IMR-90 (cell line): ENCODE measurements at regions not wholly inside any gene's neighbourhood (a gene's known extent, or its start where the extent isn't known, plus 50 kb on each side); places are given as distances from the start of the nearest gene placed in this dataset.

ENCODE experiments used
- ATAC-seq: fragments of 200-7000 bp; cut with Tn5 transposase; 2 replicates; pipeline ENCODE4 v1.9.1; 2020; ENCODE audit warnings: low read depth, mild to moderate bottlenecking, moderate library complexity
- BruUV-seq: library from RNA; stranded (reverse); fragments of 400-500 nt; replicated peaks from 2 replicates; lab custom pipeline; 2021; lab: Mats Ljungman, UMichigan
- CTCF ChIA-PET: fragments of 300-600 bp; formaldehyde crosslinking; extraction: SDS; loops from one replicate; lab custom pipeline; 2021; ENCODE audit warnings: antibody characterized with exemption; lab: Yijun Ruan, JAX
- POLR2A ChIA-PET: fragments of 300-600 bp; sonication (Branson Sonifier 250); formaldehyde crosslinking; loops from one replicate; lab custom pipeline; 2022; ENCODE audit warnings: antibody characterized with exemption; ENCODE audit not compliant: unreplicated experiment; lab: Charles Lee
- DNase-seq: peaks from one replicate; pipeline ENCODE4 v3.0.0; 2013
- H2AFZ ChIP-seq: replicated peaks from 2 replicates; pipeline ENCODE3; 2013; ENCODE audit warnings: low read length, mild to moderate bottlenecking; ENCODE audit not compliant: poor library complexity
- H2AK5ac ChIP-seq: 2 replicates; pipeline ENCODE4 v1.6.1; 2013; ENCODE audit warnings: low read depth, low read length, inconsistent platforms
- H2AK9ac ChIP-seq: replicated peaks from 2 replicates; pipeline ENCODE3; 2013; ENCODE audit warnings: mild to moderate bottlenecking, low read depth, low read length, moderate library complexity; ENCODE audit not compliant: poor library complexity
- H2BK120ac ChIP-seq: 2 replicates; pipeline ENCODE4 v1.6.1; 2013; ENCODE audit warnings: low read depth, low read length, inconsistent platforms
- H2BK15ac ChIP-seq: 3 replicates; pipeline ENCODE4 v1.6.1; 2013; ENCODE audit warnings: low read depth, low read length, inconsistent platforms
- H2BK20ac ChIP-seq: 2 replicates; pipeline ENCODE4 v1.6.1; 2013; ENCODE audit warnings: low read depth, mild to moderate bottlenecking, inconsistent platforms, low read length, moderate library complexity
- H2BK5ac ChIP-seq: 2 replicates; pipeline ENCODE4 v1.6.1; 2013; ENCODE audit warnings: mild to moderate bottlenecking, low read depth, low read length, inconsistent platforms; ENCODE audit not compliant: poor library complexity, severe bottlenecking
- H3K14ac ChIP-seq: replicated peaks from 2 replicates; pipeline ENCODE4 v1.6.1; 2013; ENCODE audit warnings: low read depth, low read length, inconsistent platforms
- H3K18ac ChIP-seq: 2 replicates; pipeline ENCODE4 v1.6.1; 2013; ENCODE audit warnings: low read depth, low read length, control low read depth
- H3K23ac ChIP-seq: 2 replicates; pipeline ENCODE4 v1.6.1; 2013; ENCODE audit warnings: low read depth, low read length, inconsistent platforms
- H3K27ac ChIP-seq: 2 replicates; pipeline ENCODE4 v1.5.1; 2013; ENCODE audit warnings: mild to moderate bottlenecking, control low read depth, low read length; ENCODE audit not compliant: insufficient read depth
- H3K27me3 ChIP-seq: 2 replicates; pipeline ENCODE4 v1.6.1; 2013; ENCODE audit warnings: low read length; ENCODE audit not compliant: control insufficient read depth, insufficient read depth
- H3K36me3 ChIP-seq: 2 replicates; pipeline ENCODE4 v1.6.1; 2013; ENCODE audit warnings: low read length, mixed read lengths; ENCODE audit not compliant: control insufficient read depth, insufficient read depth
- H3K4ac ChIP-seq: 2 replicates; pipeline ENCODE4 v1.6.1; 2013; ENCODE audit warnings: low read depth, low read length, inconsistent platforms
- H3K4me1 ChIP-seq: 2 replicates; pipeline ENCODE4 v1.6.1; 2013; ENCODE audit warnings: low read length, mixed read lengths; ENCODE audit not compliant: control insufficient read depth, insufficient read depth
- H3K4me2 ChIP-seq: 2 replicates; pipeline ENCODE4 v1.6.1; 2013; ENCODE audit warnings: low read depth, mild to moderate bottlenecking, control low read depth, low read length, moderate library complexity
- H3K4me3 ChIP-seq: 2 replicates; pipeline ENCODE4 v1.5.1; 2013; ENCODE audit warnings: low read depth, mild to moderate bottlenecking, control low read depth, low read length, moderate library complexity; ENCODE audit not compliant: insufficient read depth
- H3K56ac ChIP-seq: 2 replicates; pipeline ENCODE4 v1.6.1; 2013; ENCODE audit warnings: low read length, inconsistent platforms; ENCODE audit not compliant: insufficient read depth; ENCODE audit errors: extremely low read depth
- H3K79me1 ChIP-seq, 2 experiments: 2 replicates each; pipeline ENCODE4 v1.6.1; 2013; ENCODE audit warnings: low read length in 2 of 2, inconsistent platforms in 1 of 2, low read depth in 1 of 2
- H3K9ac ChIP-seq: 2 replicates; pipeline ENCODE4 v1.6.1; 2013; ENCODE audit warnings: low read depth, low read length, control low read depth
- H3K9me1 ChIP-seq: 2 replicates; pipeline ENCODE4 v1.6.1; 2013; ENCODE audit warnings: low read length, inconsistent platforms; ENCODE audit not compliant: insufficient read depth
- H3K9me3 ChIP-seq: 2 replicates; pipeline ENCODE4 v1.6.1; 2013; ENCODE audit warnings: low read length; ENCODE audit not compliant: control insufficient read depth, insufficient read depth
- H4K20me1 ChIP-seq: 2 replicates; pipeline ENCODE4 v1.6.1; 2013; ENCODE audit warnings: low read length, inconsistent platforms; ENCODE audit not compliant: insufficient read depth
- H4K5ac ChIP-seq: 2 replicates; pipeline ENCODE4 v1.6.1; 2013; ENCODE audit warnings: mild to moderate bottlenecking, low read depth, low read length, control low read depth
- H4K8ac ChIP-seq, 2 experiments: 2 replicates each; pipeline ENCODE4 v1.6.1; 2013; ENCODE audit warnings: low read depth in 2 of 2, low read length in 2 of 2, control low read depth in 1 of 2, inconsistent platforms in 1 of 2
- H4K91ac ChIP-seq: 2 replicates; pipeline ENCODE4 v1.6.1; 2013; ENCODE audit warnings: low read depth, low read length, inconsistent platforms; ENCODE audit not compliant: insufficient read depth
- MAFK ChIP-seq: IDR thresholded peaks from 2 replicates; pipeline ENCODE4 v1.6.1; 2012; ENCODE audit warnings: low read depth, low read length, improper control_type of control experiment
- WGBS, 2 experiments: methylation state at CpG; one replicate each; pipeline versions ENCODE4 v1.1.5 to v1.1.7; 2013; ENCODE audit warnings: missing lambda C conversion rate in 2 of 2; ENCODE audit not compliant: insufficient read length in 1 of 2; ENCODE audit errors: extremely low coverage in 2 of 2; 5-methylcytosine and 5-hydroxymethylcytosine counted together
- dilution Hi-C: fragments of 300-500 bp; cut with HindIII; formaldehyde crosslinking; loops from one replicate; pipeline ENCODE4 v1.14.3; 2018; ENCODE audit warnings: low sequenced_read_pairs; ENCODE audit not compliant: unreplicated experiment
- in situ Hi-C: fragments of 300-500 bp; cut with MboI; formaldehyde crosslinking; loops from 3 replicates; pipeline ENCODE4 v1.14.3; 2019; ENCODE audit warnings: low sequenced_read_pairs, inconsistent platforms, mixed read lengths
- intact Hi-C: fragments of 100-400 bp; cut with micrococcal nuclease; formaldehyde crosslinking; loops from 2 replicates; pipeline ENCODE4 v1.10.0; 2022

GRCh38 chr13:23950736-23951510 lies 53.6 kb upstream of the C1QTNF9B start:
- Histone ChIP-seq H3K4me2 (no peak overlapping the region), H3K4ac (no peak overlapping the region), H3K9me1 (no peaks in the 10 kb centered on the region), H2AK5ac (no peak overlapping the region), H3K36me3 (no peaks in the 10 kb centered on the region), H2AFZ (peak overlapping the region; percentile 9), H3K79me1 (no peaks in the 10 kb centered on the region), H3K23ac (no peak overlapping the region), H4K91ac (no peak overlapping the region), H2BK5ac (no peak overlapping the region), H2AK9ac (no peak overlapping the region), H3K27me3 (peaks cover 7% of the 10 kb centered on the region; the same call in 1 of the 2 replicates), H3K9me3 (no peaks in the 10 kb centered on the region), H2BK20ac (no peak overlapping the region), H4K5ac (no peak overlapping the region), H3K14ac (no peak overlapping the region), H3K4me3 (no peak overlapping the region), H3K9ac (no peak overlapping the region), H2BK15ac (no peak overlapping the region), H4K20me1 (no peaks in the 10 kb centered on the region), H4K8ac (no peak overlapping the region), H3K27ac (no peak overlapping the region), H3K56ac (no peak overlapping the region), H2BK120ac (no peak overlapping the region), H3K18ac (no peak overlapping the region), H3K4me1 (no peaks in the 10 kb centered on the region; the same call in 1 of the 2 replicates)
- WGBS, 2 experiments, result 93% methylated on average over 2 of the region's 10 CpGs; no CpG with 5 or more reads in 1 of the 2 experiments
- ChIA-PET CTCF (interaction anchor here (1.7 kb wide), 1 partner anchor 10 kb away, joined by 4 read pairs; no protein-coding TSS in a partner anchor), POLR2A (no interaction called here)
- DNase-seq, result peak; percentile 7
- no peak for TF ChIP-seq MAFK
- peak; percentile 51 for ATAC-seq
- BruUV-seq, result no TSS peak
- intact Hi-C loops, result no loop called here
- in situ Hi-C loops, result no loop called here
- dilution Hi-C loops, result no loop called here
